Aorta (tissue), 5 donors: ENCODE measurements at regions not wholly inside any gene's neighbourhood (a gene's known extent, or its start where the extent isn't known, plus 50 kb on each side); places are given as distances from the start of the nearest gene placed in this dataset.

ENCODE experiments used
- ATAC-seq: fragments of 200-7000 bp; cut with Tn5 transposase; one replicate; pipeline ENCODE4 v1.9.1; 2022; ENCODE audit warnings: moderate library complexity; ENCODE audit not compliant: low FRiP score
- DNase-seq, 2 donors: peaks; one replicate each; pipeline ENCODE4 v3.0.0-alpha.2; 2020
- H3K27ac ChIP-seq, 2 donors: one replicate each; pipeline ENCODE4 v1.5.1; 2013; ENCODE audit warnings: low read length in 2 of 2, mild to moderate bottlenecking in 2 of 2, moderate library complexity in 2 of 2, control low read depth in 1 of 2, inconsistent platforms in 1 of 2, low read depth in 1 of 2
- H3K27me3 ChIP-seq, 2 donors: one replicate each; pipeline ENCODE4 v1.6.1; 2013; ENCODE audit warnings: control low read depth in 1 of 2, low read length in 1 of 2, mild to moderate bottlenecking in 1 of 2, moderate library complexity in 1 of 2; ENCODE audit not compliant: insufficient read depth in 2 of 2, control insufficient read depth in 1 of 2
- H3K36me3 ChIP-seq, 2 donors: one replicate each; pipeline ENCODE4 v1.6.1; 2013; ENCODE audit warnings: control low read depth in 1 of 2, low read length in 1 of 2, mild to moderate bottlenecking in 1 of 2; ENCODE audit not compliant: insufficient read depth in 2 of 2, control insufficient read depth in 1 of 2
- H3K4me1 ChIP-seq, 2 donors: one replicate each; pipeline ENCODE4 v1.6.1; 2013; ENCODE audit warnings: low read length in 2 of 2, control low read depth in 1 of 2, mild to moderate bottlenecking in 1 of 2, moderate library complexity in 1 of 2; ENCODE audit not compliant: insufficient read depth in 2 of 2, control insufficient read depth in 1 of 2
- H3K4me3 ChIP-seq, 2 donors: one replicate each; pipeline ENCODE4 v1.5.1; 2013; ENCODE audit warnings: low read length in 2 of 2, control low read depth in 1 of 2, mild to moderate bottlenecking in 1 of 2
- H3K9me3 ChIP-seq: one replicate; pipeline ENCODE4 v1.6.1; 2013; ENCODE audit warnings: mild to moderate bottlenecking, low read length; ENCODE audit not compliant: control insufficient read depth
- WGBS, 2 donors: extraction: QIAGEN DNeasy Blood & Tissue Kit; methylation state at CpG; one replicate each; pipeline ENCODE4 v1.1.7; 2013; 5-methylcytosine and 5-hydroxymethylcytosine counted together
- intact Hi-C, 2 donors: fragments of 100-400 bp; cut with DNase I; formaldehyde crosslinking; loops; one replicate each; pipeline versions ENCODE4 v1.14.2 to v1.15.0; 2022
- donor health status: healthy with polysubstance abuse.
- donor health status: Bipolar disorder and iron deficiency.
- donor health status: DM: no; HTN: no; CAD: no.
- donor health status: DM: no; HTN: no; CAD: no.
- donor health status: DM: yes; HTN: yes; CAD: no.

DNA sequence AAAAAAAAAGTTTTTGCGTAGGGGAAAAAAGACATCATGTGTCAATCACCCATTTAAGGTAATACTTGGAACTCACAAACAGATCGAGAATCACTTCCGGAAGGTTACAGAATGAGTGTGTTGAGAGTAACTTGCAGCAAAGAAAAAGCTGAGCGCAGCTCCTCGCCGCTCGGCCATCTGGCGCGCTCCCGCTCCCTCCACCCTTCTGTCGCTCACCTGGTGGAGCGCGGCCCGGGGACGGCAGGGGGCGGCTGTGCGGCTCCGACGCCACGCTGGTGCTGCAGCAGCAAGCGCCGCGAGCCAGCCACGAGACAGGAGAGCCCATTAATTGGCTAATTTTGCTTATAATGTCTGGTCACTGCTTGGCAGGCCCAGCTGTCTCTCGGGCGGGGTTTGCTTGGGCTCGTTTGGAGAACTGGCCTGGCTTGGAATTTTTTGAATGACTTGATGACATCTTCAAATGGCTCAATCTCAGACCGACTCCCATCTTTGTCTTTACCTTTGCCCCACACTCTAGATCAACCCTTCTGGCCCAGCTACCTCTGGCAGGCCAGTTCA lies 601.8 kb downstream of the CCDC171 start:
- Histone ChIP-seq H3K4me1 (no peaks in the 10 kb centered on the region), H3K27me3 (no peaks in the 10 kb centered on the region), H3K9me3 (no peaks in the 10 kb centered on the region), H3K27ac (no peak overlapping the region), H3K4me3 (peak overlapping the region in 1 of 2 donors; percentile 9), H3K36me3 (no peaks in the 10 kb centered on the region)
- intact Hi-C loops: no loop called here
- DNase-seq: no peak
- ATAC-seq: peak; percentile 62
- 5 to 11% methylated on average over 28 of the region's 28 CpGs for WGBS, 2 donors

DNA sequence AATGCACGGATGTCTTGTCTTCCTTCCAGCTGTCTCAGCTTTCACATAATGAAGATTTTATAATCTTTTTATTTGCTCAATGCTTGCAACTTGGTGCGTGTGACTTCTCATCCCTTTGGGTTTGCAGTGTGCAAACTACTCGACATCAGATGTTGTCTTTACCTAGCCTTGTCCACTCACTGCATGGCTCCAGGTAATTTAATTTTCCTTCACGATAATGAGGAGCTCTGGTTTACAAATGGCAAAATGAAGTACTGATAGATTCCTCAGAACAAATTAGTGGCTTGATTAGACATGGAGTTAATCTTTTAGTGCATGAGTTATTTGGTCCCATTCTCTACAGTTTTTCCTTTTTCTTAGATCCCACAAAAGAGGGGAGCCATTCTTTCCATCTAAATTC lies 603.0 kb downstream of the CCDC171 start:
- Histone ChIP-seq H3K36me3 (no peaks in the 10 kb centered on the region), H3K4me1 (no peaks in the 10 kb centered on the region), H3K27me3 (no peaks in the 10 kb centered on the region), H3K9me3 (no peaks in the 10 kb centered on the region), H3K27ac (no peak overlapping the region), H3K4me3 (no peak overlapping the region)
- intact Hi-C loops: no loop called here
- ATAC-seq: no peak
- no peak for DNase-seq
- 97 to 99% methylated on average over 4 of the region's 4 CpGs for WGBS, 2 donors

DNA sequence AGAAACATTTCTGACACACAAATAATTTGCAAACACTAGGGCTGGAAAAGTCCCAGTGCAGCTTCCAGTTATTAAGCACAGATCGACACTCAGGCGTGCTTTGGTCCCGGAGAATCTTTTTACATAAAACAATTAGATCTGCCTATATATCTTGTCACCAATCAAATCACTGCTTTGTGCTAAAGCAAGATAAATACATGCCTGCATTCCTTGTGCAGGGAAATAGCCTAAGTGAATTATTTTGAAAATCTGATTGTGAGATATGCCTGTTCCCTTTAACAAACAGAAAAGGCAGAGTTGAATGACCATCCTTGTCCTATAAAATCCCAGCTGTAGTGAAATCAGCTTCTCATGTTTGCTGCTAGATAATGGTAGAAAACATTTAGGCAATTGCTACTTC lies 604.4 kb downstream of the CCDC171 start:
- WGBS, 2 donors: 97 to 98% methylated on average over 3 of the region's 3 CpGs

DNA sequence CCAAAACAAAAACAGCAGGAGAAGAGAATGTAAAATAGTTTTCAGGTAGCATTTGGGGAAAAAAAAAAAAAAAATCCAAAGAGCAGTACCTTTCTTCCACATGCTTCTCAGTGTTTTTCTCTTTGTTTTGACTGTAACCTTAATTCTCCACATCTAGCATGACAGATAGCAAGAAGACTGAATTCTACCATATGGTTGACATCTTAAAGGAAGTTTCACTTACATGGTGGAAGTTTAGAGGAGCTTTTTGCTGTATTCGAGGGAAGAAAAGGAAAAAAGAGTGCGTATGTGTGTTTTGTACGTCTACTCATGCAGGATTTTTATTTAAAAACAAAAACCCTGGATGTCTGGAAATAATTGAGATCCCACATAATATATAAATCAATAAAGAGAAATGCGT lies 604.8 kb downstream of the CCDC171 start:
- H3K27ac ChIP-seq: no peak overlapping the region
- WGBS, 2 donors: 98% methylated on average over 4 of the region's 4 CpGs
- ATAC-seq: no peak
- H3K27me3 ChIP-seq: no peaks in the 10 kb centered on the region
- no peak overlapping the region for H3K4me3 ChIP-seq
- H3K4me1 ChIP-seq: no peaks in the 10 kb centered on the region
- H3K9me3 ChIP-seq: no peaks in the 10 kb centered on the region
- no peaks in the 10 kb centered on the region for H3K36me3 ChIP-seq
- no peak for DNase-seq
- intact Hi-C loops: no loop called here

More for the DNA sequence above, 604.4 kb downstream of the CCDC171 start:
- intact Hi-C loops: no loop called here
- ATAC-seq (no peak), DNase-seq (no peak)
- no peaks in the 10 kb centered on the region for H3K9me3 ChIP-seq
- H3K27me3 ChIP-seq: no peaks in the 10 kb centered on the region
- H3K36me3 ChIP-seq: no peaks in the 10 kb centered on the region
- H3K27ac ChIP-seq: no peak overlapping the region
- no peak overlapping the region for H3K4me3 ChIP-seq
- no peaks in the 10 kb centered on the region for H3K4me1 ChIP-seq

DNA sequence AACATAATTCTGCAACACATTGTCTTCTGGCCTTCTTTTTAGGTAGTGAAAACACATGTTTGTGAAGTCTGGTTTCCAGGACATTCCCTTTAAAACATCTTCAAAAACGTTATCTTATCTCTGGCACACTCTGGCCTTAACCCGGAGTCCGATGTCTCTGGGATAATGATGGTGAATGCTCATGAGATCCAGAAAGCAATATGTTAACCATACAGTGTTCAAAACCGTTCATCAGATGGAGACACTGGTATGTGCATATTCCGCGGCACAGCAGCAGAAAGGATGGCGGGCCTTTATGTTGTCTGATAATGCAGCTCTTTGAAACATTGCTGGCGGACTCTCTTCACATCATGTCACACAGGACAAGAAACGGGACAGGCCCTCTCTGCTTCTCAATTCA lies 605.2 kb downstream of the CCDC171 start:
- no peaks in the 10 kb centered on the region for H3K4me1 ChIP-seq
- no peak overlapping the region for H3K27ac ChIP-seq
- H3K4me3 ChIP-seq: no peak overlapping the region
- no peaks in the 10 kb centered on the region for H3K36me3 ChIP-seq
- intact Hi-C loops: no loop called here
- no peaks in the 10 kb centered on the region for H3K9me3 ChIP-seq
- DNase-seq: no peak
- ATAC-seq: no peak
- WGBS, 2 donors: 87 to 89% methylated on average over 9 of the region's 9 CpGs
- no peaks in the 10 kb centered on the region for H3K27me3 ChIP-seq

DNA sequence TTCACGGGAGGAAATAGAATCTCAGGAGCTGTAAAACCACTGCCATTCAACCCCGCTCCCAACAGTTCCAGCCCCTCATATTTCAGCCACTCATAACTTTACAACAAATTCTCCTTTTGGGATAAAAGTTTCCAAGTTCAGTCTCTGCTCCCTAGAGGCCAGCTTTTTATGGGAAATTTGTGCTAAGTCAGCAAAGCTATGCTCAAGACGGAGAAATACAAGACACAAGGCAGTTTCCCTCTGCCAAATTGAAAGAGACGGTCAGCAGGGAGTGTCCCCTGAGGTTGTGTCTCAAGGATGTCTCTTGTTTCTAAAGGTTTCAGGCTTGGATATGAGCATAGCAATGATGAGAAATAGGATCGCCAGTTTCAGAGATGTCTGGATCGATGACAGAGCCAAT lies 608.6 kb downstream of the CCDC171 start:
- no peak for DNase-seq
- ATAC-seq: no peak
- no peaks in the 10 kb centered on the region for H3K36me3 ChIP-seq
- no peaks in the 10 kb centered on the region for H3K9me3 ChIP-seq
- 83 to 90% methylated on average over 6 of the region's 6 CpGs for WGBS, 2 donors
- no peak overlapping the region for H3K4me3 ChIP-seq
- intact Hi-C loops: no loop called here
- no peaks in the 10 kb centered on the region for H3K4me1 ChIP-seq
- no peak overlapping the region for H3K27ac ChIP-seq
- H3K27me3 ChIP-seq: no peaks in the 10 kb centered on the region

DNA sequence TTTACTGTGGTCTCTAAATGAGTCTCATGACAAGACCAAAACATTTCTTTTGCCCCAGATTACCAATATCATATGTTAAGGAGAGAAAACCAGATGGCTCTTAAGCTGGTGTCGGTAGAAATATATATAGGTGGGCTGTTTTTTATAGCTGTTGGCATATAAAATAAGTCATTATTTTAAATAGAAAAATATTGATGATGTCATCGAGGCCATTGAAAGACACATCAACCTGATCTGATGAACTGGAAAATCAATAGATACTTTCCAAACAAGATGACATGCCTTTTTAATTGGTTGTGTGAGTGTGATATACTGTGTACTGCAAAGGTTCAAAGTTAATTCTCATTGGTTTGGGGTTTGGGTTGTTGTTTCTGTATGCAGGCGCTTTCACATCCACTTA lies 617.3 kb downstream of the CCDC171 start:
- no peak for ATAC-seq
- peaks cover 0 to 1% of the 10 kb centered on the region in 2 donors for H3K27me3 ChIP-seq
- H3K9me3 ChIP-seq: no peaks in the 10 kb centered on the region
- WGBS, 2 donors: 92 to 98% methylated on average over 3 of the region's 3 CpGs
- H3K27ac ChIP-seq: no peak overlapping the region
- no peak for DNase-seq
- H3K4me3 ChIP-seq: no peak overlapping the region
- intact Hi-C loops: no loop called here
- no peaks in the 10 kb centered on the region for H3K4me1 ChIP-seq
- H3K36me3 ChIP-seq: no peaks in the 10 kb centered on the region

DNA sequence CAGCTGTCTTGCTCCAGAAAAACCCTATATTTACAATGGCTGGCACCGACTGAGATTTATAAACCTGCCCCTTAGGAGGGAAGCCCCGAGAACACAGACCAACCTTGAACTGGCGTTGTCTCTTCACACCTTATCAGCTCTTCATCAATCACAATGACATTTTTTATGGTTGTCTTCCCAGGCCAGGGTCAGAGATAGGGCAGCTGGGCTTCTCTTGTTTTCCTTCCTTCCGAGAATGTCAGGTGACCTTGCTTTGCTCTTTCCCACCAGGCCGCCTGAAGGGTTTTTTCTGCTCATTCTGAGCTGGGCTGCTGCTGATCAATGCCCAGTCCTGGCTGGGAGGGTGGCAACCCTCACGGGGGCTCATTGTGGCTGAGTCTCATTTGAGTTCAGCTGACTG lies 619.1 kb downstream of the CCDC171 start:
- WGBS, 2 donors: 56 to 65% methylated on average over 6 of the region's 6 CpGs
- intact Hi-C loops: no loop called here
- peaks cover 0 to 1% of the 10 kb centered on the region in 2 donors for H3K27me3 ChIP-seq
- no peaks in the 10 kb centered on the region for H3K9me3 ChIP-seq
- ATAC-seq (no peak), DNase-seq (no peak)
- no peaks in the 10 kb centered on the region for H3K36me3 ChIP-seq
- no peak overlapping the region for H3K4me3 ChIP-seq
- H3K4me1 ChIP-seq: no peaks in the 10 kb centered on the region
- no peak overlapping the region for H3K27ac ChIP-seq

DNA sequence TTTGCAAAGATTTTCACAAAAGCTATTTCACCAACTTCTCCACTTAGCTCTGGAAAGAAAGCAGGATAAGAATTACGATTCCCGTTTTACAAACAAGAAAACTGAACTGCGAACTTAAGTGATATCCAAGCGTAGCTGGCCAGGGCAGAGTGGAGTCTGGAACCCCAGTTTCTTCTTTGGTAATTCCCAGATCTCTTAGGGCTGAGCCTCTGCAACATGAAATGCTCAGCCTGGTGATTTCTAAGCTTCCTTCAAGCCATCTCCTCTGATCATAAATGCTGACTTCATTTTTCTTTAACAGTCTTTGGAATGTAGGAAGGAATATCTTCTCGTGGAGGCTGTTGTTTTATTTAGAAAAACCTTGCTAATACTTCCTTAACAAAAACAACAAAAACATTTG lies 620.0 kb downstream of the CCDC171 start:
- peaks cover 0 to 1% of the 10 kb centered on the region in 2 donors for H3K27me3 ChIP-seq
- no peak overlapping the region for H3K4me3 ChIP-seq
- DNase-seq (no peak), ATAC-seq (no peak)
- H3K4me1 ChIP-seq: no peaks in the 10 kb centered on the region
- no peak overlapping the region for H3K27ac ChIP-seq
- intact Hi-C loops: no loop called here
- H3K9me3 ChIP-seq: no peaks in the 10 kb centered on the region
- WGBS, 2 donors: 51 to 60% methylated on average over 5 of the region's 5 CpGs
- no peaks in the 10 kb centered on the region for H3K36me3 ChIP-seq
